H1 (cell line): ENCODE measurements at regions not wholly inside any gene's neighbourhood (a gene's known extent, or its start where the extent isn't known, plus 50 kb on each side); places are given as distances from the start of the nearest gene placed in this dataset.

Source experiments
- CTCF ChIA-PET: fragments of 300-600 bp; sonication (Branson Sonifier 250); formaldehyde crosslinking; loops from one replicate; lab custom pipeline; 2021; ENCODE audit not compliant: partially characterized antibody; lab: Charles Lee
- POLR2A ChIA-PET: fragments of 300-600 bp; sonication (Branson Sonifier 250); formaldehyde crosslinking; loops from one replicate; lab custom pipeline; 2021; ENCODE audit warnings: inconsistent platforms; ENCODE audit not compliant: partially characterized antibody; lab: Charles Lee
- DNase-seq, 2 experiments: peaks; one replicate each; pipeline versions ENCODE4 v3.0.0 to v3.0.0-alpha.2; 2010 to 2022; ENCODE audit warnings: low spot score in 2 of 2, low read depth in 1 of 2, mixed read lengths in 1 of 2
- FAIRE-seq: peaks from 2 replicates; lab custom pipeline; 2011; peaks lifted over from hg19 to GRCh38; lab: Jason Lieb, UNC
- H2AFZ ChIP-seq: 2 replicates; pipeline ENCODE4 v1.8.1; 2012; ENCODE audit warnings: low read length, inconsistent platforms
- H2AK5ac ChIP-seq: 2 replicates; pipeline ENCODE4 v1.6.1; 2013; ENCODE audit warnings: low read depth, low read length
- H2BK120ac ChIP-seq: replicated peaks from 2 replicates; pipeline ENCODE3; 2013; ENCODE audit warnings: low read depth, low read length, inconsistent platforms
- H2BK12ac ChIP-seq: 2 replicates; pipeline ENCODE4 v1.6.1; 2013; ENCODE audit warnings: low read depth, low read length
- H2BK15ac ChIP-seq: 2 replicates; pipeline ENCODE4 v1.6.1; 2013; ENCODE audit warnings: low read length
- H2BK20ac ChIP-seq: 2 replicates; pipeline ENCODE4 v1.6.1; 2013; ENCODE audit warnings: low read length
- H2BK5ac ChIP-seq: 2 replicates; pipeline ENCODE4 v1.6.1; 2013; ENCODE audit warnings: low read depth, low read length
- H3K14ac ChIP-seq: 2 replicates; pipeline ENCODE4 v1.6.1; 2013; ENCODE audit warnings: inconsistent platforms; ENCODE audit not compliant: insufficient read length
- H3K18ac ChIP-seq: 2 replicates; pipeline ENCODE4 v1.6.1; 2013; ENCODE audit warnings: low read length; ENCODE audit errors: extremely low read depth
- H3K23ac ChIP-seq: 2 replicates; pipeline ENCODE4 v1.6.1; 2013; ENCODE audit warnings: inconsistent platforms; ENCODE audit not compliant: insufficient read length
- H3K23me2 ChIP-seq: 2 replicates; pipeline ENCODE4 v1.6.1; 2013; ENCODE audit warnings: low read depth, low read length
- H3K27ac ChIP-seq: 2 replicates; pipeline ENCODE4 v1.6.1; 2011; ENCODE audit warnings: low read depth, low read length, inconsistent platforms
- H3K27me3 ChIP-seq, 4 experiments: replicated peaks in 1 of 4; 1 replicate in 1 of 4; 2 replicates in 3 of 4; pipeline versions ENCODE4 v1.6.1 to v1.8.1; 2011 to 2013; ENCODE audit warnings: low read length in 3 of 4, mild to moderate bottlenecking in 3 of 4, inconsistent platforms in 2 of 4, mixed read lengths in 2 of 4, moderate library complexity in 1 of 4; ENCODE audit not compliant: control insufficient read depth in 3 of 4, insufficient read depth in 3 of 4; ENCODE audit errors: extremely low read depth in 1 of 4
- H3K36me3 ChIP-seq, 4 experiments: 2 replicates each; pipeline versions ENCODE4 v1.6.1 to v1.8.1; 2011 to 2013; ENCODE audit warnings: mild to moderate bottlenecking in 4 of 4, low read length in 3 of 4, moderate library complexity in 2 of 4, control low read depth in 1 of 4, inconsistent platforms in 1 of 4; ENCODE audit not compliant: insufficient read depth in 4 of 4, control insufficient read depth in 2 of 4
- H3K4ac ChIP-seq: replicated peaks from 2 replicates; pipeline ENCODE3; 2013; ENCODE audit warnings: low read length, low read depth, mixed read lengths, inconsistent platforms; ENCODE audit not compliant: insufficient read length
- H3K4me1 ChIP-seq, 4 experiments: replicated peaks in 1 of 4; 1 replicate in 1 of 4; 2 replicates in 3 of 4; pipeline versions ENCODE4 v1.6.1 to v1.8.1; 2011 to 2013; ENCODE audit warnings: low read length in 3 of 4, inconsistent platforms in 2 of 4, mixed read lengths in 1 of 4; ENCODE audit not compliant: insufficient read depth in 4 of 4, control insufficient read depth in 3 of 4
- H3K4me2 ChIP-seq, 2 experiments: 2 replicates each; pipeline versions ENCODE4 v1.6.1 to v1.8.1; 2011 to 2013; ENCODE audit warnings: low read depth in 2 of 2, low read length in 2 of 2, control low read depth in 1 of 2, inconsistent platforms in 1 of 2, mild to moderate bottlenecking in 1 of 2; ENCODE audit not compliant: insufficient read depth in 1 of 2
- H3K4me3 ChIP-seq, 4 experiments: fragments of 200-600, 300-600 bp in 1 of 4; sonication (generic), shearing (Covaris generic), sonication (Bioruptor Twin) in 1 of 4; 2 replicates each; pipeline versions ENCODE4 v1.5.1 to v1.8.1; 2011 to 2016; ENCODE audit warnings: low read length in 4 of 4, low read depth in 3 of 4, control low read depth in 2 of 4, inconsistent platforms in 2 of 4, mild to moderate bottlenecking in 2 of 4, mixed read lengths in 1 of 4, moderate library complexity in 1 of 4; ENCODE audit not compliant: insufficient read depth in 2 of 4; ENCODE audit errors: extremely low read depth in 1 of 4
- H3K56ac ChIP-seq: replicated peaks from 2 replicates; pipeline ENCODE3; 2013; ENCODE audit warnings: low read depth, mild to moderate bottlenecking, mixed read lengths, low read length, inconsistent platforms; ENCODE audit not compliant: insufficient read length
- H3K79me1 ChIP-seq: 2 replicates; pipeline ENCODE4 v1.6.1; 2013; ENCODE audit warnings: low read depth, low read length, control low read depth
- H3K79me2 ChIP-seq, 2 experiments: 2 replicates each; pipeline versions ENCODE4 v1.6.1 to v1.8.1; 2012 to 2013; ENCODE audit warnings: low read length in 2 of 2, mild to moderate bottlenecking in 2 of 2, inconsistent platforms in 1 of 2; ENCODE audit not compliant: insufficient read depth in 2 of 2, control insufficient read depth in 1 of 2
- H3K9ac ChIP-seq, 4 experiments: replicated peaks in 1 of 4; 1 replicate in 1 of 4; 2 replicates in 3 of 4; pipeline versions ENCODE4 v1.6.1 to v1.8.1; 2011 to 2013; ENCODE audit warnings: low read depth in 3 of 4, low read length in 3 of 4, control low read depth in 2 of 4, mild to moderate bottlenecking in 2 of 4, moderate library complexity in 2 of 4, inconsistent platforms in 1 of 4; ENCODE audit errors: extremely low read depth in 1 of 4
- H3K9me3 ChIP-seq, 2 experiments: 2 replicates each; pipeline versions ENCODE4 v1.6.1 to v1.8.1; 2012 to 2013; ENCODE audit warnings: mild to moderate bottlenecking in 2 of 2, moderate library complexity in 2 of 2, control low read depth in 1 of 2, inconsistent platforms in 1 of 2, low read depth in 1 of 2, low read length in 1 of 2, mixed read lengths in 1 of 2; ENCODE audit not compliant: insufficient read depth in 2 of 2
- H4K20me1 ChIP-seq, 2 experiments: replicated peaks in 1 of 2; 2 replicates each; pipeline versions ENCODE3 to v1.8.1; 2011 to 2013; ENCODE audit warnings: inconsistent platforms in 2 of 2, low read length in 2 of 2, mild to moderate bottlenecking in 1 of 2; ENCODE audit not compliant: insufficient read depth in 2 of 2, control insufficient read depth in 1 of 2
- H4K5ac ChIP-seq: 2 replicates; pipeline ENCODE4 v1.6.1; 2013; ENCODE audit warnings: low read length, low read depth, mixed read lengths, inconsistent platforms; ENCODE audit not compliant: insufficient read length
- H4K8ac ChIP-seq: 2 replicates; pipeline ENCODE4 v1.8.0; 2013; ENCODE audit warnings: mild to moderate bottlenecking, moderate library complexity, low read length, inconsistent platforms; ENCODE audit not compliant: insufficient read depth; ENCODE audit errors: extremely low read depth
- H4K91ac ChIP-seq: replicated peaks from 2 replicates; pipeline ENCODE3; 2013; ENCODE audit warnings: low read length, mixed read lengths, inconsistent platforms; ENCODE audit not compliant: insufficient read length
- ASH2L ChIP-seq: fragments of 200-600, 300-600 bp; sonication (generic); IDR thresholded peaks from one replicate; pipeline ENCODE4 v1.7.1; 2017; ENCODE audit warnings: low read length
- NRF1 ChIP-seq: IDR thresholded peaks from 2 replicates; pipeline ENCODE4 v1.6.1; 2011; ENCODE audit warnings: mild to moderate bottlenecking, low read depth, low read length, improper control_type of control experiment
- RNF2 ChIP-seq: fragments of 200-900, 300-1000 bp; sonication (generic); IDR thresholded peaks from 2 replicates; pipeline ENCODE4 v1.7.1; 2016; ENCODE audit warnings: borderline replicate concordance, low read depth, mild to moderate bottlenecking, antibody characterized with exemption, low read length; ENCODE audit not compliant: poor library complexity, severe bottlenecking; ENCODE audit errors: missing control alignments
- RXRA ChIP-seq: IDR thresholded peaks from 2 replicates; pipeline ENCODE4 v1.6.1; 2011; ENCODE audit warnings: low read depth, mild to moderate bottlenecking, low read length, moderate library complexity; ENCODE audit not compliant: insufficient read depth
- YY1 ChIP-seq: IDR thresholded peaks from 2 replicates; pipeline ENCODE4 v1.6.1; 2011; ENCODE audit warnings: low read depth, mild to moderate bottlenecking, low read length
- WGBS, 2 experiments: shearing (Covaris generic) in 1 of 2; methylation state at CpG; one replicate each; pipeline versions ENCODE4 v1.1.6 to v1.1.7; 2013 to 2015; ENCODE audit warnings: low lambda C conversion rate in 2 of 2, mixed read lengths in 2 of 2, inconsistent platforms in 1 of 2, low coverage in 1 of 2, missing lambda C conversion rate in 1 of 2; ENCODE audit not compliant: insufficient replicate concordance in 2 of 2, insufficient coverage in 1 of 2, insufficient read length in 1 of 2; ENCODE audit errors: extremely low coverage in 1 of 2, missing lambda C conversion rate in 1 of 2; 5-methylcytosine and 5-hydroxymethylcytosine counted together
- TF ChIP-seq, protein P1 (sequence below), 3 experiments: IDR thresholded peaks; 1 replicate in 2 of 3; 2 replicates in 1 of 3; pipeline versions ENCODE4 v1.5.1 to v1.6.1; 2011; ENCODE audit warnings: low read length in 3 of 3, mild to moderate bottlenecking in 3 of 3, inconsistent platforms in 2 of 3, low read depth in 1 of 3, moderate library complexity in 1 of 3; ENCODE audit not compliant: insufficient read depth in 1 of 3; ENCODE audit errors: control extremely low read depth in 1 of 3

DNA sequence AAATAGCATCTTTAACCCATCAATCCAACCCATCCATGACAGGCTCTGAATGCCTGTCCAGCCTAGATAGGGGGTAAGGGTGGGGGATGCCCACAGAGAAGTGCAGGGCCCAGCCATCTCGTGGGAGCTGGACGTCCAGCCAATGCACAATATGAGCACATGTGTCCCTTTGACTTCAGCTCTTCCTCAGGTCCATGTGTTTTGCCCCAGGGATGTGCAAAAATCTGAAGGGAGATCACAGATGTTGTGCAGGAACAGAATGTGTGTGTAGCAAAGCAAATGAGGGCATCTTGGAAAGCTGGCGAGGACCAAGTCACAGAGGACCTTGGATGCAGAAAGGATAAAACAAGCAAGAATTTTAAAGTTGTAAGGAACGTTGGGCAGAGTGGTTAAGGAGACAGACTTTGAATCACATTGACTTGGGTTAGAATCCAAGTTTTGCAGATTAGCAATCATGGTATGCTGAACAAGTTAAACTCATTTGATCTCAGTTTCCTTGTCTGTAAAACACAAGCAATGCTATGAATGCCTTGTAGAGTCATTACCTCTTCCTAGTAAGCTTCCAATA, 104.5 kb downstream of the TTC32 start:
- WGBS, 2 experiments = 89% methylated on average over 4 of the region's 4 CpGs; no CpG with 5 or more reads in 1 of the 2 experiments
- CTCF ChIA-PET = interaction anchor here (0.7 to 1.4 kb wide), 4 partner anchors 9 to 450 kb away, joined by 3 read pairs; no protein-coding TSS in a partner anchor
- H2BK20ac ChIP-seq = no peak overlapping the region
- H4K20me1 ChIP-seq = no peaks in the 10 kb centered on the region
- H3K14ac ChIP-seq = no peak overlapping the region
- H2BK5ac ChIP-seq = no peak overlapping the region
- H3K27me3 ChIP-seq = no peaks in the 10 kb centered on the region; a peak in 1 of 7 replicates
- H4K5ac ChIP-seq = no peak overlapping the region
- no peak overlapping the region for H3K18ac ChIP-seq
- H3K4me1 ChIP-seq = no peaks in the 10 kb centered on the region
- no peak overlapping the region for H3K56ac ChIP-seq
- H2AK5ac ChIP-seq = no peak overlapping the region
- no peaks in the 10 kb centered on the region for H3K9me3 ChIP-seq
- no peaks in the 10 kb centered on the region for H3K79me2 ChIP-seq
- H2BK120ac ChIP-seq = no peak overlapping the region
- H3K4me3 ChIP-seq = no peak overlapping the region
- H3K36me3 ChIP-seq = no peaks in the 10 kb centered on the region
- H3K9ac ChIP-seq = no peak overlapping the region
- no peak for DNase-seq
- H3K27ac ChIP-seq = no peak overlapping the region
- no peak overlapping the region for H3K4ac ChIP-seq
- H2BK15ac ChIP-seq = no peak overlapping the region
- H3K79me1 ChIP-seq = no peaks in the 10 kb centered on the region
- no peak overlapping the region for H4K91ac ChIP-seq
- H4K8ac ChIP-seq = no peak overlapping the region
- H2AFZ ChIP-seq = no peak overlapping the region
- H3K4me2 ChIP-seq = no peak overlapping the region
- no peaks in the 10 kb centered on the region for H3K23me2 ChIP-seq
- no peak for FAIRE-seq
- no peak for TF ChIP-seq RXRA
- TF ChIP-seq ASH2L = no peak
- no peak for TF ChIP-seq NRF1
- no peak for TF ChIP-seq RNF2
- TF ChIP-seq, protein P1, sequence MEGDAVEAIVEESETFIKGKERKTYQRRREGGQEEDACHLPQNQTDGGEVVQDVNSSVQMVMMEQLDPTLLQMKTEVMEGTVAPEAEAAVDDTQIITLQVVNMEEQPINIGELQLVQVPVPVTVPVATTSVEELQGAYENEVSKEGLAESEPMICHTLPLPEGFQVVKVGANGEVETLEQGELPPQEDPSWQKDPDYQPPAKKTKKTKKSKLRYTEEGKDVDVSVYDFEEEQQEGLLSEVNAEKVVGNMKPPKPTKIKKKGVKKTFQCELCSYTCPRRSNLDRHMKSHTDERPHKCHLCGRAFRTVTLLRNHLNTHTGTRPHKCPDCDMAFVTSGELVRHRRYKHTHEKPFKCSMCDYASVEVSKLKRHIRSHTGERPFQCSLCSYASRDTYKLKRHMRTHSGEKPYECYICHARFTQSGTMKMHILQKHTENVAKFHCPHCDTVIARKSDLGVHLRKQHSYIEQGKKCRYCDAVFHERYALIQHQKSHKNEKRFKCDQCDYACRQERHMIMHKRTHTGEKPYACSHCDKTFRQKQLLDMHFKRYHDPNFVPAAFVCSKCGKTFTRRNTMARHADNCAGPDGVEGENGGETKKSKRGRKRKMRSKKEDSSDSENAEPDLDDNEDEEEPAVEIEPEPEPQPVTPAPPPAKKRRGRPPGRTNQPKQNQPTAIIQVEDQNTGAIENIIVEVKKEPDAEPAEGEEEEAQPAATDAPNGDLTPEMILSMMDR (IDR thresholded peaks at IDR 0.05; ENCODE audit: control extremely low read depth in 1 of 3, insufficient read depth in 1 of 3, low read depth in 1 of 3, low read length in 3 of 3) = no peak
- TF ChIP-seq YY1 = no peak
- TF ChIP-seq, all 59 proteins: peak for 0
- Histone ChIP-seq H2BK12ac (no peak overlapping the region), H3K23ac (no peak overlapping the region)
- POLR2A ChIA-PET = no interaction called here
